HL-60 (cell line): ENCODE measurements at regions not wholly inside any gene's neighbourhood (a gene's known extent, or its start where the extent isn't known, plus 50 kb on each side); places are given as distances from the start of the nearest gene placed in this dataset.

Experiments used
- DNase-seq, 2 experiments: peaks; one replicate each; pipeline ENCODE4 v3.0.0-alpha.2; 2010 to 2020; ENCODE audit warnings: low read depth in 1 of 2, low spot score in 1 of 2
- H3K27ac ChIP-seq: fragments of 250-450 bp; sonication (Bioruptor Pico); replicated peaks from 2 replicates; pipeline ENCODE4 v1.5.1; 2020; ENCODE audit warnings: mild to moderate bottlenecking, moderate library complexity
- H3K27me3 ChIP-seq: fragments of 250-450 bp; sonication (Bioruptor Pico); 2 replicates; pipeline ENCODE4 v1.5.1; 2021; ENCODE audit warnings: mild to moderate bottlenecking, moderate library complexity; ENCODE audit not compliant: insufficient read depth, poor library complexity, severe bottlenecking
- H3K4me3 ChIP-seq: replicated peaks from 2 replicates; pipeline ENCODE4 v1.5.1; 2011; ENCODE audit warnings: mild to moderate bottlenecking, control low read depth, low read length; ENCODE audit not compliant: insufficient read depth
- GABPA ChIP-seq: IDR thresholded peaks from 2 replicates; pipeline ENCODE4 v1.6.1; 2012; ENCODE audit warnings: low read depth
- POLR2AphosphoS5 ChIP-seq: IDR thresholded peaks from 2 replicates; pipeline ENCODE4 v1.6.1; 2012; ENCODE audit warnings: low read depth
- SPI1 ChIP-seq: IDR thresholded peaks from 2 replicates; pipeline ENCODE4 v1.6.1; 2012; ENCODE audit warnings: low read depth, mild to moderate bottlenecking, borderline replicate concordance
- TF ChIP-seq, protein P1 (sequence below): IDR thresholded peaks from one replicate; pipeline ENCODE4 v1.5.1; 2011; ENCODE audit warnings: low read length, control low read depth, inconsistent platforms; ENCODE audit not compliant: insufficient read depth
- TF ChIP-seq, protein P2 (sequence below): IDR thresholded peaks from 2 replicates; pipeline ENCODE4 v1.6.1; 2012; ENCODE audit warnings: low read depth; ENCODE audit not compliant: insufficient replicate concordance

DNA sequence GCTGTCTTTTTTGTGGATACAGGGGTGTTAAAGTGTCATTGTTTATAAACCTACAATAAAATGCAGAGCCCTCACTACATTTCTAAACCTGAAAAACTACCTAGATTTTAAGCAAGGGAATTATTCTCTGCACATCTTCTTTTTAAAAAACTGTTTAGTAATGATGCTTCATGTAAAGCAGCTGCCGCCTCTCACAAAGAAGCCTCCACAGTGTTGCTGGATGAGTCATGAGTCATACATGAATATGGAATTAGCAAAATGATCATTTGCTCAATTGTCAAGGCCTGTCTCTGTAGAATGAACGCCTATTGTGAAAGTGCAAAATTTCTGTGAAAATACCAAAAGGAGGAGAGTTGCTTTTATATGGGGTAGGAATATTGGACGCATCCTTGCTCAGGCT lies 259.5 kb upstream of the CHRM3 start:
- no peak overlapping the region for H3K27ac ChIP-seq
- TF ChIP-seq, protein P1, sequence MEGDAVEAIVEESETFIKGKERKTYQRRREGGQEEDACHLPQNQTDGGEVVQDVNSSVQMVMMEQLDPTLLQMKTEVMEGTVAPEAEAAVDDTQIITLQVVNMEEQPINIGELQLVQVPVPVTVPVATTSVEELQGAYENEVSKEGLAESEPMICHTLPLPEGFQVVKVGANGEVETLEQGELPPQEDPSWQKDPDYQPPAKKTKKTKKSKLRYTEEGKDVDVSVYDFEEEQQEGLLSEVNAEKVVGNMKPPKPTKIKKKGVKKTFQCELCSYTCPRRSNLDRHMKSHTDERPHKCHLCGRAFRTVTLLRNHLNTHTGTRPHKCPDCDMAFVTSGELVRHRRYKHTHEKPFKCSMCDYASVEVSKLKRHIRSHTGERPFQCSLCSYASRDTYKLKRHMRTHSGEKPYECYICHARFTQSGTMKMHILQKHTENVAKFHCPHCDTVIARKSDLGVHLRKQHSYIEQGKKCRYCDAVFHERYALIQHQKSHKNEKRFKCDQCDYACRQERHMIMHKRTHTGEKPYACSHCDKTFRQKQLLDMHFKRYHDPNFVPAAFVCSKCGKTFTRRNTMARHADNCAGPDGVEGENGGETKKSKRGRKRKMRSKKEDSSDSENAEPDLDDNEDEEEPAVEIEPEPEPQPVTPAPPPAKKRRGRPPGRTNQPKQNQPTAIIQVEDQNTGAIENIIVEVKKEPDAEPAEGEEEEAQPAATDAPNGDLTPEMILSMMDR: no peak
- no peak for TF ChIP-seq SPI1
- H3K4me3 ChIP-seq: no peak overlapping the region
- no peak for DNase-seq
- H3K27me3 ChIP-seq: no peaks in the 10 kb centered on the region

DNA sequence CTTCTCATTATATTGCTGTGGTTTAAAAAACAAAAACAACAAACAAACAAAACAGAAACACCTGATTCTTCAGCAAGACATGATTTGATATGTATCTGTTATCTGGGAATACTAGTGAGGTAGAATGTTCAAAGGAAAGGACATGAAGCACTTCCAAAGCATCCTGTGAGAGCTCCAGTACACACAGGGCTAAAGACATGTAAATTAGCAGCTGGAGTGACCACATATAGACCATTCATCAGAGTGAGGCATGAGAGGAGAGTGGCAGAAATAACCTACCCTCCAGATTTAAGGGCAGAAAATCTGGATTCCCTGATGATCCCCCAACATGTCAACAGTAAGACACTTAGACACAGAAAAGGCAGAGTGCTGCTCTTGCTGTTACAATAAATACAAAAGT lies 260.5 kb upstream of the CHRM3 start:
- TF ChIP-seq SPI1: no peak
- TF ChIP-seq GABPA: no peak
- TF ChIP-seq, protein P1: no peak
- TF ChIP-seq POLR2AphosphoS5: no peak
- TF ChIP-seq, protein P2, sequence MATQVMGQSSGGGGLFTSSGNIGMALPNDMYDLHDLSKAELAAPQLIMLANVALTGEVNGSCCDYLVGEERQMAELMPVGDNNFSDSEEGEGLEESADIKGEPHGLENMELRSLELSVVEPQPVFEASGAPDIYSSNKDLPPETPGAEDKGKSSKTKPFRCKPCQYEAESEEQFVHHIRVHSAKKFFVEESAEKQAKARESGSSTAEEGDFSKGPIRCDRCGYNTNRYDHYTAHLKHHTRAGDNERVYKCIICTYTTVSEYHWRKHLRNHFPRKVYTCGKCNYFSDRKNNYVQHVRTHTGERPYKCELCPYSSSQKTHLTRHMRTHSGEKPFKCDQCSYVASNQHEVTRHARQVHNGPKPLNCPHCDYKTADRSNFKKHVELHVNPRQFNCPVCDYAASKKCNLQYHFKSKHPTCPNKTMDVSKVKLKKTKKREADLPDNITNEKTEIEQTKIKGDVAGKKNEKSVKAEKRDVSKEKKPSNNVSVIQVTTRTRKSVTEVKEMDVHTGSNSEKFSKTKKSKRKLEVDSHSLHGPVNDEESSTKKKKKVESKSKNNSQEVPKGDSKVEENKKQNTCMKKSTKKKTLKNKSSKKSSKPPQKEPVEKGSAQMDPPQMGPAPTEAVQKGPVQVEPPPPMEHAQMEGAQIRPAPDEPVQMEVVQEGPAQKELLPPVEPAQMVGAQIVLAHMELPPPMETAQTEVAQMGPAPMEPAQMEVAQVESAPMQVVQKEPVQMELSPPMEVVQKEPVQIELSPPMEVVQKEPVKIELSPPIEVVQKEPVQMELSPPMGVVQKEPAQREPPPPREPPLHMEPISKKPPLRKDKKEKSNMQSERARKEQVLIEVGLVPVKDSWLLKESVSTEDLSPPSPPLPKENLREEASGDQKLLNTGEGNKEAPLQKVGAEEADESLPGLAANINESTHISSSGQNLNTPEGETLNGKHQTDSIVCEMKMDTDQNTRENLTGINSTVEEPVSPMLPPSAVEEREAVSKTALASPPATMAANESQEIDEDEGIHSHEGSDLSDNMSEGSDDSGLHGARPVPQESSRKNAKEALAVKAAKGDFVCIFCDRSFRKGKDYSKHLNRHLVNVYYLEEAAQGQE: no peak
- Histone ChIP-seq H3K27ac (no peak overlapping the region), H3K27me3 (no peaks in the 10 kb centered on the region), H3K4me3 (no peak overlapping the region)
- no peak for DNase-seq

DNA sequence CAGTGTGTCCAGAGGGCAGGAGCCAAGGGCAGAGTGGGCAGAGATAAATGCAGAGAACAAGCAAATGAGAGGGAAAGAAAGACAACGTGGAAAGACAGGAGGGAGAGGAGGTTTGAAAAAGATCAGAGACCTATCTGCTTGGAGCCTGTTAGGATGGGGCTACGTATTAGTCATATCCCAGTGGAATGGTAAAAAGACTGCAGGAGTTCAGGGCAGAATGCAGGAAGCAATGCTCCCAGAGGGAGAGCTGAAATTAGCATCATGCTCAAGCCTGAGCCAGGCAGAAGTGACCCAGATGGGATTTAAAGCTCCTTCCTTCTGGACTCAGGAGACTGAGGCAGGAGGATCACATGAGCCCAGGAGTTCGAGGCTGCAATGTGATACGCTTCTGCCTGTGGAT lies 261.3 kb upstream of the CHRM3 start:
- Histone ChIP-seq H3K27me3 (no peaks in the 10 kb centered on the region), H3K27ac (no peak overlapping the region), H3K4me3 (no peak overlapping the region)
- TF ChIP-seq, protein P2: no peak
- TF ChIP-seq POLR2AphosphoS5 (no peak), SPI1 (no peak), GABPA (no peak)
- TF ChIP-seq, protein P1: no peak
- no peak for DNase-seq

DNA sequence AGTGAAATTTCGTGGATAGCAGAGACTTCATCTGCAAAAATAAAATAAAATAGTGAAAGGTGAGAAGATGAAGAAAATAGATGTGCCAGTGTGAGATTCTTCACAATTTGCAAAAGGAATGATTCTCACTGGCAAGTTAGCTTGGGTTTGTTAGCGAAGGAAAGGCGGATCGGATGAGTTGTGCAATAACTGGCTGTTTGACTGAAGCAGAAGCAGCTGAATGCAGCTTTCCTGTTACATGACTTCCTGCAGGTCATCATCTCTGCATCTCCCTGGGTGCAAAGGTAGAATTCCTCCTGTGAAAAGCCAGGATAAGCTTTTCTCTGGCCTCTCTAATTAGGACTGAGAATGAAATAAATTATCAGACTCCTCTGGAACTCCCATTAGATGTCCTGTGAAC lies 263.1 kb upstream of the CHRM3 start:
- DNase-seq: peak in 1 of 2 experiments; percentile 3
- Histone ChIP-seq H3K27me3 (no peaks in the 10 kb centered on the region), H3K27ac (no peak overlapping the region), H3K4me3 (no peak overlapping the region)
- TF ChIP-seq SPI1: no peak
- TF ChIP-seq, protein P1: no peak
- no peak for TF ChIP-seq POLR2AphosphoS5
- no peak for TF ChIP-seq GABPA
- TF ChIP-seq, protein P2: no peak
